Osteocyte (in vitro differentiated cells): ENCODE measurements at regions not wholly inside any gene's neighbourhood (a gene's known extent, or its start where the extent isn't known, plus 50 kb on each side); places are given as distances from the start of the nearest gene placed in this dataset.

Source experiments
- DNase-seq: peaks from one replicate; pipeline ENCODE4 v3.0.0; 2021; ENCODE audit warnings: mixed read lengths; ENCODE audit not compliant: unreplicated experiment; ENCODE audit errors: extremely low spot score
- H3K27ac Mint-ChIP-seq: one replicate; pipeline ENCODE4 v1.8.0; 2021; ENCODE audit warnings: mild to moderate bottlenecking, mixed read lengths; ENCODE audit not compliant: unreplicated experiment
- H3K27me3 Mint-ChIP-seq: one replicate; pipeline ENCODE4 v1.8.0; 2021; ENCODE audit warnings: mixed read lengths; ENCODE audit not compliant: unreplicated experiment
- H3K36me3 Mint-ChIP-seq: one replicate; pipeline ENCODE4 v1.8.0; 2021; ENCODE audit warnings: mixed read lengths; ENCODE audit not compliant: unreplicated experiment
- H3K4me1 Mint-ChIP-seq: one replicate; pipeline ENCODE4 v1.8.0; 2021; ENCODE audit warnings: mixed read lengths; ENCODE audit not compliant: unreplicated experiment
- H3K4me3 Mint-ChIP-seq: one replicate; pipeline ENCODE4 v1.8.0; 2021; ENCODE audit warnings: mild to moderate bottlenecking, moderate library complexity, mixed read lengths; ENCODE audit not compliant: unreplicated experiment
- H3K9me3 Mint-ChIP-seq: one replicate; pipeline ENCODE4 v1.8.0; 2021; ENCODE audit warnings: mixed read lengths; ENCODE audit not compliant: unreplicated experiment
- TF ChIP-seq, protein P1 (sequence below): fragments of 200-600 bp; sonication (generic); IDR thresholded peaks from 2 replicates; pipeline ENCODE4 v1.5.0; 2021; ENCODE audit warnings: antibody characterized with exemption, mild to moderate bottlenecking, moderate library complexity

DNA sequence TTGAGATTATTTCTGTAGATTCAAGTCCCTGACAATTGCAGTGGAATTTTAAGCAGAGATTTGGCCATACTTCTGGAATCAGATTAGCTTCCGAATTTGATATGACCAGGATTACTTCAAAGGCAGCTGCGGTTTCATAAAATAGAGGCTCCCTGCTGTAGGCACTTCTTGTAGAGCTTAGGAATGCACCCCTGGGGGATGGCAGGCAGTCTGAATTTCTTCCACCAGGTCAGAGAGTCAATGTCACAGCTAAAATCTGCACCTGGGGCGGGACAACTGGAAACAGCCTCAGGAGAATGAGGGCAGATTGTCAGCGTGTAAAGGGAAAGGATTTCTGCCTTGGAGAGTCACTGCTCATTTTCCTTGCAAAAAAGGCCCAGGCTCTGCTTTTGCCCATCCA is 182.6 kb downstream of the ARRDC4 start:
- H3K4me3 Mint-ChIP-seq, result no peak overlapping the region
- TF ChIP-seq, protein P1, sequence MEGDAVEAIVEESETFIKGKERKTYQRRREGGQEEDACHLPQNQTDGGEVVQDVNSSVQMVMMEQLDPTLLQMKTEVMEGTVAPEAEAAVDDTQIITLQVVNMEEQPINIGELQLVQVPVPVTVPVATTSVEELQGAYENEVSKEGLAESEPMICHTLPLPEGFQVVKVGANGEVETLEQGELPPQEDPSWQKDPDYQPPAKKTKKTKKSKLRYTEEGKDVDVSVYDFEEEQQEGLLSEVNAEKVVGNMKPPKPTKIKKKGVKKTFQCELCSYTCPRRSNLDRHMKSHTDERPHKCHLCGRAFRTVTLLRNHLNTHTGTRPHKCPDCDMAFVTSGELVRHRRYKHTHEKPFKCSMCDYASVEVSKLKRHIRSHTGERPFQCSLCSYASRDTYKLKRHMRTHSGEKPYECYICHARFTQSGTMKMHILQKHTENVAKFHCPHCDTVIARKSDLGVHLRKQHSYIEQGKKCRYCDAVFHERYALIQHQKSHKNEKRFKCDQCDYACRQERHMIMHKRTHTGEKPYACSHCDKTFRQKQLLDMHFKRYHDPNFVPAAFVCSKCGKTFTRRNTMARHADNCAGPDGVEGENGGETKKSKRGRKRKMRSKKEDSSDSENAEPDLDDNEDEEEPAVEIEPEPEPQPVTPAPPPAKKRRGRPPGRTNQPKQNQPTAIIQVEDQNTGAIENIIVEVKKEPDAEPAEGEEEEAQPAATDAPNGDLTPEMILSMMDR, result no peak
- H3K9me3 Mint-ChIP-seq, result no peaks in the 10 kb centered on the region

GRCh38 chr15:98144388-98144787 is 183.9 kb downstream of the ARRDC4 start:
- no peaks in the 10 kb centered on the region for H3K27me3 Mint-ChIP-seq
- H3K4me3 Mint-ChIP-seq, result no peak overlapping the region
- TF ChIP-seq, protein P1, result no peak
- no peak overlapping the region for H3K27ac Mint-ChIP-seq
- DNase-seq, result no peak
- H3K4me1 Mint-ChIP-seq, result peaks cover 5% of the 10 kb centered on the region
- no peaks in the 10 kb centered on the region for H3K36me3 Mint-ChIP-seq
- H3K9me3 Mint-ChIP-seq, result no peaks in the 10 kb centered on the region

More for the DNA sequence above, 182.6 kb downstream of the ARRDC4 start:
- Mint-ChIP-seq H3K27ac (no peak overlapping the region), H3K36me3 (no peaks in the 10 kb centered on the region), H3K4me1 (peaks cover 12% of the 10 kb centered on the region), H3K27me3 (no peaks in the 10 kb centered on the region)
- no peak for DNase-seq

DNA sequence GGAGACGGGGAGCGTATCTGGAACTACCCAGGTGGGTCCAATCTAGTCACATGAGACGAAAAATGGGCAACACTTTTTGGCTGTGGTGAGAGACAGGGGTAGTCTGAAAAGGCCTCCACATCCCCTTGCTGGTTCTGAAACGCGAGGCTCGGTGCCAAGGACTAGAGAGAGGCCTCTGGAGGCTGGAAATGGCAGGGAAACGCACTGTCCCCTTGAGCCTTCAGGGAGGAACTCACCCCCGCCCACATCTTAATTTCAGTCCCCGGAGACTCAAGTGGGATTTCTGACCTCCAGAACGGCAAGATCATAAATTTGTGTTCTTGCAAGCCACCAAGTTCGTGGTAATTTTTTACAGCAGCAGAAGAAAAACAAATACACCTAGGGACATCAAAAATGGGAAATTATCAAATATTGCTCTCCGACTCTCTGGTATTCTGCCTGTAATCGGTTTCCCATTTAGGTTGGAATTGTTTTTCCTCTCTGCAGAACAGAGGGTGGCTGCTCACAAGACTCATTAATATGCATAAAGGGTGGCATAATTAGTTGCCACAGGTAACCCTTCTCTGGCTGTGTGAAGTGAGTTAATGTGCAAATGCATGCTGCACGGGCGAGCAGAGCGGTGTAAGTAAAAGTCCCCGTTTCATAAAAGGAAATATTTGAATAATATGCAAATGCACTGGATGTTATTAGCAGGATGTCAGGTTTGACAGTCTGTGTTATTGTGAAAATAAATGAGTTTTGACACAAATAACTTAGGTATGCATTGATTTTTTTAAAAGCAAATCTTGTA is 185.7 kb downstream of the ARRDC4 start:
- H3K9me3 Mint-ChIP-seq, result no peaks in the 10 kb centered on the region
- no peak for DNase-seq
- TF ChIP-seq, protein P1, result no peak
- no peaks in the 10 kb centered on the region for H3K4me1 Mint-ChIP-seq
- H3K36me3 Mint-ChIP-seq, result no peaks in the 10 kb centered on the region
- H3K4me3 Mint-ChIP-seq, result no peak overlapping the region
- H3K27ac Mint-ChIP-seq, result no peak overlapping the region
- no peaks in the 10 kb centered on the region for H3K27me3 Mint-ChIP-seq

DNA sequence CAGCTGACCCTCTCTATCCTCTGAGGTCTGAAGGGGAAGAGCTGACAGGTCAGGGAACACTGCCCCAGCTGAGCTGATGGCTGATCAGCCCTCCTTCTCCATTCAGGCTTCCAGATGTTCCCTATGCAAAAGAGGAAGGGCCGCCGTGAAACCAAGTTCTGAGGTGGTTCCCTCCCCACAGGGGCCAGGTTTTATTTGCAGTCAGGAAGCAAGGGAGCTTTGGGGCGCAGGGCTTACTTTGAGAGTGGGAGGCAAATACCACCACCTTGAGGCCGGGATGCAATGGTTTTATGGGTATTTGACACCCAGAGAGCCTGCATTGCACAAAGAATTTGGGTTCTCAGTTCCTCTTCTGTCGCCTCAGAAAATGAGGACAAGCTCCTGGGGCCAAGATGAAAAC is 186.9 kb downstream of the ARRDC4 start:
- Mint-ChIP-seq H3K4me3 (no peak overlapping the region), H3K4me1 (no peaks in the 10 kb centered on the region), H3K27ac (no peak overlapping the region), H3K36me3 (no peaks in the 10 kb centered on the region), H3K27me3 (no peaks in the 10 kb centered on the region), H3K9me3 (no peaks in the 10 kb centered on the region)
- TF ChIP-seq, protein P1, result no peak
- no peak for DNase-seq

DNA sequence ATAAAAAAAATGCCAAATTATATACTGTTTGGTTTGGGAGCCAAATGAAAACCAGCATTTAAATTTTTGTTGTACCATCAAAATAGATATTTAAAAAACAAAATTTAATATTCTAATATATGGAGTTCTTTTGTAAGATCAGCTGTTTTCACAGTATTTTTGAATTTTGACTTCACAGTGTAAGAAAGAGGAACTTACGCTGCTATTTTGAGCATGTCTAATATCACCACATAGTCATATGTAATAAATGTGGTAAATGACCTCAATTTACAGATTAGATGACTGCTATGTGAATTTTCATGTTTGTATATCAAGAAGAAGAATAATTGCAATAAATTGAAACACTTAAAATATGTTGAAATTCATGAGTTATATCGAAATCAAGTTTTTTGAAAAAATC is 189.6 kb downstream of the ARRDC4 start:
- H3K4me3 Mint-ChIP-seq, result no peak overlapping the region
- no peaks in the 10 kb centered on the region for H3K27me3 Mint-ChIP-seq
- H3K4me1 Mint-ChIP-seq, result peaks cover 7% of the 10 kb centered on the region
- no peak for DNase-seq
- no peak overlapping the region for H3K27ac Mint-ChIP-seq
- TF ChIP-seq, protein P1, result no peak
- no peaks in the 10 kb centered on the region for H3K36me3 Mint-ChIP-seq
- H3K9me3 Mint-ChIP-seq, result no peaks in the 10 kb centered on the region
